Lower lobe of right lung (tissue), 2 donors: ENCODE measurements at regions not wholly inside any gene's neighbourhood (a gene's known extent, or its start where the extent isn't known, plus 50 kb on each side); places are given as distances from the start of the nearest gene placed in this dataset.
"Not testable (repeated sequence)": the region's sequence is repeated elsewhere in the genome, so short reads cannot be mapped to it uniquely, and the experiment has no call there.

ENCODE experiments used
- ATAC-seq, 2 donors: fragments of 200-7000 bp; cut with Tn5 transposase; one replicate each; pipeline ENCODE4 v1.9.1; 2020 to 2022; ENCODE audit warnings: mild to moderate bottlenecking in 2 of 2, moderate library complexity in 2 of 2
- DNase-seq: peaks from one replicate; pipeline ENCODE4 v3.0.0-alpha.2; 2020
- H3K27ac ChIP-seq: fragments of 200-600 bp; one replicate; pipeline ENCODE4 v1.8.0; 2022
- H3K27me3 ChIP-seq: fragments of 200-600 bp; one replicate; pipeline ENCODE4 v1.8.0; 2022; ENCODE audit warnings: low read depth
- H3K36me3 ChIP-seq: fragments of 200-600 bp; one replicate; pipeline ENCODE4 v1.8.0; 2022; ENCODE audit warnings: mild to moderate bottlenecking
- H3K4me1 ChIP-seq: fragments of 200-600 bp; one replicate; pipeline ENCODE4 v1.8.0; 2022
- H3K4me3 ChIP-seq: fragments of 200-600 bp; one replicate; pipeline ENCODE4 v1.8.0; 2022; ENCODE audit warnings: mild to moderate bottlenecking
- H3K9me3 ChIP-seq: fragments of 200-600 bp; one replicate; pipeline ENCODE4 v1.8.0; 2022
- intact Hi-C: fragments of 100-400 bp; cut with DNase I; formaldehyde crosslinking; loops from one replicate; pipeline ENCODE4 v1.11.0; 2022
- TF ChIP-seq, protein P1 (sequence below): fragments of 200-600 bp; IDR thresholded peaks from one replicate; pipeline ENCODE4 v1.8.0; 2022; ENCODE audit warnings: antibody characterized with exemption, mild to moderate bottlenecking
- donor health status: DM: no; HTN: yes; CAD: no; lungs with severe emphysema.

- ATAC-seq: no peak
- H3K36me3 ChIP-seq: peaks cover 99% of the 10 kb centered on the region
- H3K27ac ChIP-seq: no peak overlapping the region
These were observed 80.4 kb downstream of the RFLNA start for GRCh38 chr12:124375141-124375788.

DNA sequence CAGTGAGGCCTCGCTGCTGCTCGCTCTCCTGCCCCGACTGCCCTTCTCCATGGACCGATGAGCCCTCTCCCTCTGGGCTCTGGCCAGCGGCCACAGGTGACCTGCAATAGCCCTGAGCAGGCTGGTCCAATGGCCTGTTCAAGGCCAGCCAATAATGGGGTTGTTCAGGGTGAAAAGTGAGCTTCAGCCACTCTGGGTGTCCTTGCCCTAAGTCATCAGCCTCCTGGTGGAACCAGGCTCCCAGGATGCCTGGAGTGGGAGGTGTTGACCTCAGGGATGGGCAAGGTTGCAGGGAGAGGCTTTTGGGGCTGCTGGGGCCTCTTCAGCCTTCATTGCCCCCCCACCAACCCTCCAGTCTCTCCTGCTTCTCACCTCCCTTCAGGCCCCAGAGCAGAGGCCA lies 79.7 kb downstream of the RFLNA start:
- TF ChIP-seq, protein P1, sequence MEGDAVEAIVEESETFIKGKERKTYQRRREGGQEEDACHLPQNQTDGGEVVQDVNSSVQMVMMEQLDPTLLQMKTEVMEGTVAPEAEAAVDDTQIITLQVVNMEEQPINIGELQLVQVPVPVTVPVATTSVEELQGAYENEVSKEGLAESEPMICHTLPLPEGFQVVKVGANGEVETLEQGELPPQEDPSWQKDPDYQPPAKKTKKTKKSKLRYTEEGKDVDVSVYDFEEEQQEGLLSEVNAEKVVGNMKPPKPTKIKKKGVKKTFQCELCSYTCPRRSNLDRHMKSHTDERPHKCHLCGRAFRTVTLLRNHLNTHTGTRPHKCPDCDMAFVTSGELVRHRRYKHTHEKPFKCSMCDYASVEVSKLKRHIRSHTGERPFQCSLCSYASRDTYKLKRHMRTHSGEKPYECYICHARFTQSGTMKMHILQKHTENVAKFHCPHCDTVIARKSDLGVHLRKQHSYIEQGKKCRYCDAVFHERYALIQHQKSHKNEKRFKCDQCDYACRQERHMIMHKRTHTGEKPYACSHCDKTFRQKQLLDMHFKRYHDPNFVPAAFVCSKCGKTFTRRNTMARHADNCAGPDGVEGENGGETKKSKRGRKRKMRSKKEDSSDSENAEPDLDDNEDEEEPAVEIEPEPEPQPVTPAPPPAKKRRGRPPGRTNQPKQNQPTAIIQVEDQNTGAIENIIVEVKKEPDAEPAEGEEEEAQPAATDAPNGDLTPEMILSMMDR: no peak
- H3K9me3 ChIP-seq: no peaks in the 10 kb centered on the region
- H3K4me1 ChIP-seq: peaks cover 29% of the 10 kb centered on the region
- H3K27ac ChIP-seq: no peak overlapping the region
- no peaks in the 10 kb centered on the region for H3K27me3 ChIP-seq
- ATAC-seq (no peak), DNase-seq (no peak)
- intact Hi-C loops: no loop called here
- H3K36me3 ChIP-seq: peaks cover 99% of the 10 kb centered on the region
- H3K4me3 ChIP-seq: no peak overlapping the region

More at GRCh38 chr12:124375141-124375788, 80.4 kb downstream of the RFLNA start:
- Histone ChIP-seq H3K9me3 (no peaks in the 10 kb centered on the region), H3K27me3 (no peaks in the 10 kb centered on the region), H3K4me1 (peaks cover 29% of the 10 kb centered on the region), H3K4me3 (no peak overlapping the region)
- intact Hi-C loops: no loop called here
- TF ChIP-seq, protein P1: no peak
- DNase-seq: no peak

GRCh38 chr12:124374147-124374546 lies 79.3 kb downstream of the RFLNA start:
- no peak overlapping the region for H3K27ac ChIP-seq
- no peaks in the 10 kb centered on the region for H3K27me3 ChIP-seq
- DNase-seq: no peak
- H3K36me3 ChIP-seq: peaks cover 94% of the 10 kb centered on the region
- intact Hi-C loops: no loop called here
- no peak overlapping the region for H3K4me3 ChIP-seq
- peaks cover 29% of the 10 kb centered on the region for H3K4me1 ChIP-seq
- no peaks in the 10 kb centered on the region for H3K9me3 ChIP-seq
- TF ChIP-seq, protein P1: no peak
- ATAC-seq: no peak

- H3K27ac ChIP-seq, DNase-seq, H3K9me3 ChIP-seq, ATAC-seq, intact Hi-C loops, H3K27me3 ChIP-seq, H3K4me3 ChIP-seq: not testable (repeated sequence)
- Histone ChIP-seq H3K36me3 (peaks cover 90% of the 10 kb centered on the region), H3K4me1 (peaks cover 29% of the 10 kb centered on the region)
These were observed 78.8 kb downstream of the RFLNA start for GRCh38 chr12:124373701-124374100.

- TF ChIP-seq, protein P1: no peak
- ATAC-seq (no peak), DNase-seq (no peak)
These were observed 77.9 kb downstream of the RFLNA start for GRCh38 chr12:124372831-124373230.

GRCh38 chr12:124371970-124372555 lies 77.2 kb downstream of the RFLNA start:
- DNase-seq (no peak), ATAC-seq (no peak)
- TF ChIP-seq, protein P1: no peak
- peaks cover 79% of the 10 kb centered on the region for H3K36me3 ChIP-seq
- intact Hi-C loops: no loop called here
- no peak overlapping the region for H3K27ac ChIP-seq
- H3K4me1 ChIP-seq: peaks cover 39% of the 10 kb centered on the region
- no peaks in the 10 kb centered on the region for H3K9me3 ChIP-seq
- H3K27me3 ChIP-seq: no peaks in the 10 kb centered on the region
- H3K4me3 ChIP-seq: no peak overlapping the region

More at GRCh38 chr12:124372831-124373230, 77.9 kb downstream of the RFLNA start:
- Histone ChIP-seq H3K4me1 (peaks cover 31% of the 10 kb centered on the region), H3K4me3 (no peak overlapping the region), H3K36me3 (peaks cover 81% of the 10 kb centered on the region), H3K27me3 (no peaks in the 10 kb centered on the region), H3K9me3 (no peaks in the 10 kb centered on the region), H3K27ac (no peak overlapping the region)
- intact Hi-C loops: no loop called here
